Liver (tissue), 8 donors: ENCODE measurements at regions not wholly inside any gene's neighbourhood (a gene's known extent, or its start where the extent isn't known, plus 50 kb on each side); places are given as distances from the start of the nearest gene placed in this dataset.

Source experiments
- DNase-seq: peaks from one replicate; pipeline ENCODE4 v3.0.0-alpha.2; 2017; ENCODE audit warnings: low spot score
- H3K27ac ChIP-seq, 2 donors: one replicate each; pipeline ENCODE4 v1.7.0; 2013; ENCODE audit warnings: inconsistent platforms in 2 of 2, low read length in 2 of 2, control low read depth in 1 of 2, low read depth in 1 of 2, mild to moderate bottlenecking in 1 of 2
- H3K27me3 ChIP-seq, 4 donors: one replicate each; pipeline versions ENCODE4 v1.6.1 to v1.7.0; 2013; ENCODE audit warnings: low read length in 3 of 4, inconsistent platforms in 1 of 4, mild to moderate bottlenecking in 1 of 4, moderate library complexity in 1 of 4; ENCODE audit not compliant: control insufficient read depth in 4 of 4, insufficient read depth in 4 of 4
- H3K36me3 ChIP-seq, 4 donors: one replicate each; pipeline versions ENCODE4 v1.6.1 to v1.7.0; 2013; ENCODE audit warnings: low read length in 3 of 4, mild to moderate bottlenecking in 3 of 4, low read depth in 1 of 4, moderate library complexity in 1 of 4; ENCODE audit not compliant: control insufficient read depth in 4 of 4, insufficient read depth in 3 of 4
- H3K4me1 ChIP-seq, 4 donors: one replicate each; pipeline versions ENCODE4 v1.6.1 to v1.7.0; 2013; ENCODE audit warnings: low read length in 3 of 4, mild to moderate bottlenecking in 3 of 4, moderate library complexity in 1 of 4; ENCODE audit not compliant: control insufficient read depth in 4 of 4, insufficient read depth in 4 of 4
- H3K4me3 ChIP-seq, 3 donors: one replicate each; pipeline versions ENCODE4 v1.6.1 to v1.7.0; 2013; ENCODE audit warnings: low read length in 3 of 3, control low read depth in 1 of 3, low read depth in 1 of 3, mild to moderate bottlenecking in 1 of 3
- H3K9ac ChIP-seq, 2 donors: one replicate each; pipeline ENCODE4 v1.7.0; 2013; ENCODE audit warnings: low read length in 2 of 2, mild to moderate bottlenecking in 2 of 2, moderate library complexity in 2 of 2, control low read depth in 1 of 2, low read depth in 1 of 2
- H3K9me3 ChIP-seq, 4 donors: one replicate each; pipeline versions ENCODE4 v1.6.1 to v1.7.0; 2013; ENCODE audit warnings: low read length in 3 of 4; ENCODE audit not compliant: control insufficient read depth in 4 of 4
- EGR1 ChIP-seq, 2 donors: IDR thresholded peaks; 2 replicates each; pipeline ENCODE4 v1.6.1; 2016 to 2018; ENCODE audit warnings: antibody characterized with exemption in 2 of 2, low read depth in 2 of 2
- HNF4A ChIP-seq, 2 donors: conservative IDR thresholded peaks; 2 replicates each; pipeline ENCODE4 v1.6.1; 2016; ENCODE audit warnings: antibody characterized with exemption in 2 of 2, mild to moderate bottlenecking in 2 of 2
- HNF4G ChIP-seq: IDR thresholded peaks from 2 replicates; pipeline ENCODE4 v1.6.1; 2016; ENCODE audit warnings: antibody characterized with exemption
- RAD21 ChIP-seq, 2 donors: IDR thresholded peaks; 2 replicates each; pipeline ENCODE4 v1.6.1; 2016; ENCODE audit warnings: antibody characterized with exemption in 2 of 2, mild to moderate bottlenecking in 2 of 2
- RXRA ChIP-seq, 2 donors: IDR thresholded peaks; 2 replicates each; pipeline ENCODE4 v1.6.1; 2017 to 2018; ENCODE audit warnings: antibody characterized with exemption in 2 of 2, mild to moderate bottlenecking in 1 of 2
- SP1 ChIP-seq: IDR thresholded peaks from 2 replicates; pipeline ENCODE4 v1.6.1; 2018; ENCODE audit warnings: antibody characterized with exemption, mild to moderate bottlenecking
- TAF1 ChIP-seq: conservative IDR thresholded peaks from 2 replicates; pipeline ENCODE4 v1.6.1; 2016; ENCODE audit warnings: antibody characterized with exemption, mild to moderate bottlenecking
- WGBS: extraction: QIAGEN DNeasy Blood & Tissue Kit; methylation state at CpG from one replicate; pipeline ENCODE4 v1.1.7; 2013; 5-methylcytosine and 5-hydroxymethylcytosine counted together
- TF ChIP-seq, protein P1 (sequence below): IDR thresholded peaks from 2 replicates; pipeline ENCODE4 v1.6.1; 2016; ENCODE audit warnings: antibody characterized with exemption
- TF ChIP-seq, protein P2 (sequence below): IDR thresholded peaks from 2 replicates; pipeline ENCODE4 v1.6.1; 2016; ENCODE audit warnings: antibody characterized with exemption
- TF ChIP-seq, protein P3 (sequence below): IDR thresholded peaks from 2 replicates; pipeline ENCODE4 v1.6.1; 2016; ENCODE audit warnings: antibody characterized with exemption
- TF ChIP-seq, protein P4 (sequence below): fragments of 150-350 bp; IDR thresholded peaks from 2 replicates; pipeline ENCODE4 v1.5.1; 2017; ENCODE audit warnings: improper control_type of control experiment, low read depth, low read length; ENCODE audit not compliant: missing input control
- TF ChIP-seq, protein P5 (sequence below): IDR thresholded peaks from 2 replicates; pipeline ENCODE4 v1.6.1; 2016; ENCODE audit warnings: antibody characterized with exemption, mild to moderate bottlenecking
- donor health status: healthy.
- donor health status: healthy.
- donor health status: healthy.
- donor health status: healthy.
- donor health status: healthy.

DNA sequence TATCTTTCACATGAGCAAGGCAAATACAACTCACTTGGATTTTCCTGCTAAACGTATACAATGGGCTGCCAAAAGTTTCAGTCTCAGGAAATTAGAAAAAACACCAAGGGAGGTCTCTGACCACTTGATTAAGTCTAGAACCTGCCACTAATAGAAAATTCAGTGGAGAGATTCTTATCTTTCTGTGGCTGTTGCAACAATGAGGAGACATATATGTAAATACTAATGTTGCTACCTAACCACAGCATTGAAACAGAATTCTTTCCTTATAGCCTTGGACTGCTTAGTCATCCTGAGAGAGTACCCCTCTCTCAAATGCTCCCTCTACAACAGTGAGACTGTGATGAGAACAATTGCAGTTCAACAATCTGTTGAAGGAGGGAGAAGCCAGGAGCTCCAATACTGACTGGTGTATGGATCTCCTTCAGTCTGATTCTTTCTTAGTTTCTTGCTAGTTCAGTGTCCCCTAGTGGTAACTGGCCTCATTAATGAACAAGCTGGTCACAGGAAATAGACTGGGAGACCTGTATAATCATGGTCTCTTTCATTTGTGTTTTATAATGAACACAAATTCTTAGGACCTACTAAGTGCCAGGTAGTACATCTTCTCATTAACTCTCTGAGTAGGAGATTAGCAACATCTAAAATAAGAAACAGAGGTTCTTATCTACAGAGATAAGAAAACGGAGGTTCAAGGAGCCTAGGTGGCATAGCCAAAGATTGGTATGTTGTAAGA lies 164.5 kb downstream of the SLC38A4 start:
- DNase-seq: no peak
- Histone ChIP-seq H3K27ac (peak overlapping the region in 1 of 2 donors; percentile 35), H3K9ac (no peak overlapping the region), H3K36me3 (no peaks in the 10 kb centered on the region), H3K4me3 (no peak overlapping the region), H3K4me1 (no peaks in the 10 kb centered on the region), H3K27me3 (no peaks in the 10 kb centered on the region), H3K9me3 (no peaks in the 10 kb centered on the region)
- 51% methylated on average over 2 of the region's 2 CpGs for WGBS
- peak; percentile 97 to 98 for TF ChIP-seq RAD21 (IDR thresholded peaks at IDR 0.05)
- TF ChIP-seq, protein P1, sequence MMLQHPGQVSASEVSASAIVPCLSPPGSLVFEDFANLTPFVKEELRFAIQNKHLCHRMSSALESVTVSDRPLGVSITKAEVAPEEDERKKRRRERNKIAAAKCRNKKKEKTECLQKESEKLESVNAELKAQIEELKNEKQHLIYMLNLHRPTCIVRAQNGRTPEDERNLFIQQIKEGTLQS: peak; percentile 3
- TF ChIP-seq, protein P2, sequence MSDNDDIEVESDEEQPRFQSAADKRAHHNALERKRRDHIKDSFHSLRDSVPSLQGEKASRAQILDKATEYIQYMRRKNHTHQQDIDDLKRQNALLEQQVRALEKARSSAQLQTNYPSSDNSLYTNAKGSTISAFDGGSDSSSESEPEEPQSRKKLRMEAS: no peak
- TF ChIP-seq, protein P3, sequence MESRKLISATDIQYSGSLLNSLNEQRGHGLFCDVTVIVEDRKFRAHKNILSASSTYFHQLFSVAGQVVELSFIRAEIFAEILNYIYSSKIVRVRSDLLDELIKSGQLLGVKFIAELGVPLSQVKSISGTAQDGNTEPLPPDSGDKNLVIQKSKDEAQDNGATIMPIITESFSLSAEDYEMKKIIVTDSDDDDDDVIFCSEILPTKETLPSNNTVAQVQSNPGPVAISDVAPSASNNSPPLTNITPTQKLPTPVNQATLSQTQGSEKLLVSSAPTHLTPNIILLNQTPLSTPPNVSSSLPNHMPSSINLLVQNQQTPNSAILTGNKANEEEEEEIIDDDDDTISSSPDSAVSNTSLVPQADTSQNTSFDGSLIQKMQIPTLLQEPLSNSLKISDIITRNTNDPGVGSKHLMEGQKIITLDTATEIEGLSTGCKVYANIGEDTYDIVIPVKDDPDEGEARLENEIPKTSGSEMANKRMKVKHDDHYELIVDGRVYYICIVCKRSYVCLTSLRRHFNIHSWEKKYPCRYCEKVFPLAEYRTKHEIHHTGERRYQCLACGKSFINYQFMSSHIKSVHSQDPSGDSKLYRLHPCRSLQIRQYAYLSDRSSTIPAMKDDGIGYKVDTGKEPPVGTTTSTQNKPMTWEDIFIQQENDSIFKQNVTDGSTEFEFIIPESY: no peak
- peak; percentile 11 to 39 for TF ChIP-seq RXRA (IDR thresholded peaks at IDR 0.05)
- TF ChIP-seq, protein P4, sequence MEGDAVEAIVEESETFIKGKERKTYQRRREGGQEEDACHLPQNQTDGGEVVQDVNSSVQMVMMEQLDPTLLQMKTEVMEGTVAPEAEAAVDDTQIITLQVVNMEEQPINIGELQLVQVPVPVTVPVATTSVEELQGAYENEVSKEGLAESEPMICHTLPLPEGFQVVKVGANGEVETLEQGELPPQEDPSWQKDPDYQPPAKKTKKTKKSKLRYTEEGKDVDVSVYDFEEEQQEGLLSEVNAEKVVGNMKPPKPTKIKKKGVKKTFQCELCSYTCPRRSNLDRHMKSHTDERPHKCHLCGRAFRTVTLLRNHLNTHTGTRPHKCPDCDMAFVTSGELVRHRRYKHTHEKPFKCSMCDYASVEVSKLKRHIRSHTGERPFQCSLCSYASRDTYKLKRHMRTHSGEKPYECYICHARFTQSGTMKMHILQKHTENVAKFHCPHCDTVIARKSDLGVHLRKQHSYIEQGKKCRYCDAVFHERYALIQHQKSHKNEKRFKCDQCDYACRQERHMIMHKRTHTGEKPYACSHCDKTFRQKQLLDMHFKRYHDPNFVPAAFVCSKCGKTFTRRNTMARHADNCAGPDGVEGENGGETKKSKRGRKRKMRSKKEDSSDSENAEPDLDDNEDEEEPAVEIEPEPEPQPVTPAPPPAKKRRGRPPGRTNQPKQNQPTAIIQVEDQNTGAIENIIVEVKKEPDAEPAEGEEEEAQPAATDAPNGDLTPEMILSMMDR: peak; percentile 87

DNA sequence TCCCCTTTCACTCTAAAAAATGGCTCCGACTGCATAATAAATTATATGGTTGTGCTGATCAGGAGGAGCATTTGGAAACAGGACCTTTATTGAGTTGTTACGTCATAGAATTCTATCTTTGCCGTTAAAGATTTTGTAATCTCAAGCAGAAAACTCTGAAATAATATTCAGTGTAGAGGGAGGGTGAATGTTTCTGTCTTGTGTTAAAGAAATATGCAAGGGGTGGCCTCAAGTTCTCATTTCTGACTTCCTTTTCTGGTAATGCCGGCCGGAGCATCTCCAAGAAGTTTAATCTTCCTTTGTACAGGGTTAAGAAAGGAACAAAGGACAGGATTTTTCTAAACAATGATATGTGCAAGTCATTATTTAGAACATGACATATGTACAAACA lies 165.1 kb downstream of the SLC38A4 start:
- Histone ChIP-seq H3K9me3 (no peaks in the 10 kb centered on the region), H3K27ac (peak overlapping the region in 1 of 2 donors; percentile 35), H3K27me3 (no peaks in the 10 kb centered on the region), H3K36me3 (no peaks in the 10 kb centered on the region), H3K4me1 (no peaks in the 10 kb centered on the region), H3K9ac (no peak overlapping the region), H3K4me3 (no peak overlapping the region)
- DNase-seq: no peak
- TF ChIP-seq, protein P2: no peak
- WGBS: 63% methylated on average over 5 of the region's 5 CpGs

DNA sequence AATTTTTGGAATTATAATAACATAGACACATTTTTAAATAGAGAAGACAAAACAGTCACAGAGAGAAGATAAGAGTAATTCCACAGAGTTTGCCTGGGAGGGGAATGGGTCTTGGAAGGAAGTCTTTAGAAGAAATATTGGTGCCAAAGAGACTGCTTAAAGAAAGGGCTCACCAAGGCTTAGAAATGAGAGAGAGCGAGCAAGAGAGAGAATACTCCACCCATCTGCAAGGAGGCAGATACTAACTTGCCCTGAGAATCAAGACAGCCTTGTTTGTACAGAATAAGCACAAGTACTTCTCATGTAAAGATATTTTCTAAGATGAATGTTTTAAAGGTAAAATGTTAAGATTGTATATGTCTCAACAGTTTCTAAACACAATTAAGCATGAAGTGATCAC lies 165.5 kb downstream of the SLC38A4 start:
- Histone ChIP-seq H3K4me3 (no peak overlapping the region), H3K9ac (no peak overlapping the region), H3K4me1 (no peaks in the 10 kb centered on the region), H3K27me3 (no peaks in the 10 kb centered on the region), H3K36me3 (no peaks in the 10 kb centered on the region), H3K27ac (no peak overlapping the region), H3K9me3 (no peaks in the 10 kb centered on the region)
- 74% methylated on average over 1 of the region's 1 CpG for WGBS
- DNase-seq: no peak
- TF ChIP-seq HNF4G: no peak
- no peak for TF ChIP-seq SP1
- no peak for TF ChIP-seq HNF4A (conservative IDR thresholded peaks at IDR 0.05)
- TF ChIP-seq, protein P5, sequence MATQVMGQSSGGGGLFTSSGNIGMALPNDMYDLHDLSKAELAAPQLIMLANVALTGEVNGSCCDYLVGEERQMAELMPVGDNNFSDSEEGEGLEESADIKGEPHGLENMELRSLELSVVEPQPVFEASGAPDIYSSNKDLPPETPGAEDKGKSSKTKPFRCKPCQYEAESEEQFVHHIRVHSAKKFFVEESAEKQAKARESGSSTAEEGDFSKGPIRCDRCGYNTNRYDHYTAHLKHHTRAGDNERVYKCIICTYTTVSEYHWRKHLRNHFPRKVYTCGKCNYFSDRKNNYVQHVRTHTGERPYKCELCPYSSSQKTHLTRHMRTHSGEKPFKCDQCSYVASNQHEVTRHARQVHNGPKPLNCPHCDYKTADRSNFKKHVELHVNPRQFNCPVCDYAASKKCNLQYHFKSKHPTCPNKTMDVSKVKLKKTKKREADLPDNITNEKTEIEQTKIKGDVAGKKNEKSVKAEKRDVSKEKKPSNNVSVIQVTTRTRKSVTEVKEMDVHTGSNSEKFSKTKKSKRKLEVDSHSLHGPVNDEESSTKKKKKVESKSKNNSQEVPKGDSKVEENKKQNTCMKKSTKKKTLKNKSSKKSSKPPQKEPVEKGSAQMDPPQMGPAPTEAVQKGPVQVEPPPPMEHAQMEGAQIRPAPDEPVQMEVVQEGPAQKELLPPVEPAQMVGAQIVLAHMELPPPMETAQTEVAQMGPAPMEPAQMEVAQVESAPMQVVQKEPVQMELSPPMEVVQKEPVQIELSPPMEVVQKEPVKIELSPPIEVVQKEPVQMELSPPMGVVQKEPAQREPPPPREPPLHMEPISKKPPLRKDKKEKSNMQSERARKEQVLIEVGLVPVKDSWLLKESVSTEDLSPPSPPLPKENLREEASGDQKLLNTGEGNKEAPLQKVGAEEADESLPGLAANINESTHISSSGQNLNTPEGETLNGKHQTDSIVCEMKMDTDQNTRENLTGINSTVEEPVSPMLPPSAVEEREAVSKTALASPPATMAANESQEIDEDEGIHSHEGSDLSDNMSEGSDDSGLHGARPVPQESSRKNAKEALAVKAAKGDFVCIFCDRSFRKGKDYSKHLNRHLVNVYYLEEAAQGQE: no peak
- no peak for TF ChIP-seq TAF1
- TF ChIP-seq EGR1 (IDR thresholded peaks at IDR 0.05; ENCODE audit: low read depth in 2 of 2): no peak
